CD4-positive, alpha-beta T cell treated with Interleukin-4 for 1 hour (primary cell): ENCODE measurements at regions not wholly inside any gene's neighbourhood (a gene's known extent, or its start where the extent isn't known, plus 50 kb on each side); places are given as distances from the start of the nearest gene placed in this dataset.
"Not testable (repeated sequence)": the region's sequence is repeated elsewhere in the genome, so short reads cannot be mapped to it uniquely, and the experiment has no call there.

Source experiments
- DNase-seq, 2 donors: peaks; one replicate each; pipeline ENCODE4 v3.0.0-alpha.2; 2020 to 2022

DNA sequence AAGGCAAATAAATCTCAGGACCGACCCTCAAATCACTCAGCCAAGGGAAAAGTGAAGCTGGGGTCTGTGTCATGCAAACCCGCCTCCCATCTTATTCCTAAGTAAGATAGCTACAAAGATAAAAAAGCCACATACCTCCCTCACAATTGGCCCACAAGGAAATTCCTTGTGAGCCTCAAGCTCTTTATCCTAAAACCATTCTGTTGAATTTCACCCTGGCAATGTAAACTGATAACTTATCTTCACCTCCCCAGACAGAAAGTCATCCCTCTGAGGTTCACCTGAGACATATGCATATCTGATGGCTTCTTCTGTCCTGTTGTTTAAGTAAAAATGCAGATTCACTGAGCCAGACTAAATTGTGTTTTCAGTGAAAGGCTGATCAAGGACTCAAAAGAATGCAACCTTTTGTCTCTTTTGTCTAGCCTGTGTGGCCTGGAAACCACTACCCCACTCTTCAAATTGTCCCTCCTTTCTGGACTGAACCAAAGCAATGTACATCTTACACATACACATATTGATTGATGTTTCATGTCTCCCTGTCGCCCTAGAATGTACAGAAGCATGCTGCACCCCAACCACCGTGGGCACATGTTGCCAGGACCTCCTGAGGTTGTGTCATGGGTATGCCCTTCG, 91.3 kb downstream of the MFAP3L start:
- no peak for DNase-seq

DNA sequence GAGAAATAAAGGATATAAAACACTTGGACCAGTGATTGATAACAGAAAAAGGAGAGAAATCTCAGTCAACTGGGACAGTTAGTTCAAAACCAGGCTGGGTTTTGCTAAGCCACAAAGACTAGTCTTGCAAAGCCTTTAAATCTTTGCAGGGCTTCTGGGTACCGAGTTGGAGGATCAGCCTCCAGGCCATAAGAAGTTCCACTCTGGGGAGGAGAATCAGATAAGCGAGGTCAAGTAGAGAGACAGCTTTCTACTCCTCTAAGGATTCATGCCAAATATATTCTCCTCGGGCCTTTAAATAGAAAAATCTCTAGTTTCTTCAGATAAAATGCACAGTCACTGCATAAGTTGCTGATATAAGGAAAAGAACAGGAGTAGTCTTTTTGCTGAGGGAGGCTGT, 92.7 kb downstream of the MFAP3L start:
- no peak for DNase-seq

DNA sequence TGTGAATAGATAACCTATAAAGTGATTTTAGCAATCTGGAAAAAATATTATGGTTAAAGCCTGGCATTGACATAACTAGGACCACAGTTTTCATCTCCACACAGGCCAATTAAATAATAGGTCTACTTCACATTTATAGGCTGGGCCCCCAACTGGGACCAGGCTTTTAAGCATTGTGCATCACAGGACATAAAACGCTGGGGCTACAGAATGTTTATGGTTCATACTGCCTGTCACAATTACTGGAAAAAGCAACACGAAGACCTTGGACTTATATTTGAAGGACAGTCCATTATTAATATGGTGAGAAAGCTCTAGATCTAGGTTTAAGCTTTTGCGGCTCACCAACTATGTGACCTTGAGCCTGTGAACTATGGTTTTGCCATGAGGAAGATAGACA, 94.2 kb downstream of the MFAP3L start:
- no peak for DNase-seq

DNA sequence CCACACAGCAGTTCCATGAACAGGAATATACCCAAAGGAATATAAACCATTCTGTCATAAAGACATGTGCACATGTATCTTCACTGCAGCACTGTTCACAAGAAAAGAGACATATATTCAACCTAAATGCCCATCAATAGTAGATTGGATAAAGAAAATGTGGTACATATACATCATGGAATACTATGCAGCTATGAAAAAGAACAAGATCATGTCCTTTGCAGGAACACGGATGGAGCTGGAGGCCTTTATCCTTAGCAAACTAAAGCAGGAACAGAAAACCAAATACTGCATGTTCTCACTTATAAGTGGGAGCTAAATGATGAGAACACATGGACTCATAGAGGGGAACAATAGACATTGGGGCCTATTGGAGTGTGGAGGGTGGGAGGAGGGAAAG, 95.4 kb downstream of the MFAP3L start:
- not testable (repeated sequence) for DNase-seq

DNA sequence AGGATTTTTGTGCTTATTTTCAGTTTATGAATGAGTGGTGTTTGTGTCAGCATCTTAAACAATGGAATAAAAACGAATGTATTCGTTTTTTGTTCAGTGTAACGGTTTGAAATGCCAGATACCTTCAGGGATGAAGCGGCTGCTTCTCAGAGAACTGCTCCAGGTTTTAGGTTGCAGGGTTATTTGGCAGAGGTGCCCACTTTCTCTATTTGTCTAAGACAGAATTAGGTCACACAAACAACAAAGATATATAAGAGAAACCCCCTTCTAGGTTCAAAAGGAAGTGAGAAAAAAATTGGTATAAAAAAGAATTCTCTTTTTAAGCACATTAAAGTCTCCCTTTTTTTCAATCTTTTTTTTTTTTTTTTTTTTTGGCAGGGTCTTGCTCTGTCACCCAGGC, 98.9 kb downstream of the MFAP3L start:
- DNase-seq = no peak

DNA sequence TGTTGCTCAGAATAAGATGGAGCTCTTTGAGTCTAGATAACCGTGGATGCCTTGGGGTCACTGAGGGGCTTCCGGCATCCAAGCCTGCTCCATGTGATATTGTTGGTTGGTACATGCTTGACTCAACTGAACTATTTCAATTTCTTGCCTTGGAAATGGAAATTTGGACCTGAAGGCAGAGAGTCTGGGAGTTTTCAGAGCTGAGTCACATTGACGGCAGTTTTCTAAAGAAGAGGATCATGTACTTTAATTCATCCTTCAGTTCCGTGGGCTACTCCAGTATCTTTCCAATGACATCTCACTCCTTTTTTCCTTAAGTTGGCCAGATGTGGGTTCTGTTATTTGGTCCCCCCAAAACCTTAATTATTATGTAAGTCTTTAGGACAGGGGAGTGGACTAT, 100.5 kb downstream of the MFAP3L start:
- DNase-seq = no peak

DNA sequence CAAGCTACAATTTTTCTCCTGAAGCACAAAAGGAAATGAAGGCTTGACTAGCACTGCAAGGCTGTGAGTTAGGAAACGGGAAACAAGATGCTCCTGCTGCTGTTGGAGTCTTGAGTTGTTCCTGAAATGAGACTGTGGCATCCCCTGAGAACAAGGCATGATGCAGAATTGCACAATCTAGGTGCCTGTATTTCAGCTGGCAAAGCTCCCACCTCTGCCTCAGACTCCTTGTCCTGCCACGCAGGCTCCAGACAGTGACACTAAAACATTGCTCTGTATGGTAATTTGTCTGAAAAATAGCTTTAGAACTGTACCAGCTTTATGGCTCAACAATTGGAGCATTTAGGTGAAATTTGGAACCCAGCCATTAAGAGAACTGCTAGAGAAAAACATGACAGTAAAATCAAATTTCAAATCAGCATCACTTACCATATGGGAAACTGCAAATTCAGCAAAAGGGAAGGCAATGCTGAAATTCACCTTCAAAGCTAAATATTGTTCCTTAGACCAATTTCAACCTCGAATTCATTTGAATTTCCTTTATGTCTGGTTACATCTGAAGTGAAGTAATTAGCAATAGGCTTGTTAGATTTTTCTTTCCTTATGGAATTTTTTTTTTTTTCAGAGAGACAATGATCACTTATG, 103.4 kb downstream of the MFAP3L start:
- DNase-seq = no peak

DNA sequence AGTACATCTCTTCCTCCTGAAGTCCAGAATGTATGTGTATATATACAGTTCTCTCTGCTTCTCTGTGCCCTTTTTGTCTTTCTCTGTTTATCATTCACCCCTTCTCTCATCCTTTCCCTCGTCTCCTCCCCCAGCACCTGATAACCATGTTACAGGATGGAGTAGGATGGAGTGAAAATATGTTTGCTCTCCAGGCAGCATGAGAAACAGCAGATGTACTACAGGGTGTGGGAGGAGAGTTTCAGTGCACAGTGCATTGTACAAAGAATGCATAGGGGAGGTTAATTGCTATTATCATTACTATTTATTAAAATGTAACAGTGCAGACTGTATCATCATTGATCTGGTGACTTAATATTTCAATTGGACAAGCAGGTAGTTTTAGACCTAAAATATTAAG, 104.5 kb downstream of the MFAP3L start:
- DNase-seq = no peak

DNA sequence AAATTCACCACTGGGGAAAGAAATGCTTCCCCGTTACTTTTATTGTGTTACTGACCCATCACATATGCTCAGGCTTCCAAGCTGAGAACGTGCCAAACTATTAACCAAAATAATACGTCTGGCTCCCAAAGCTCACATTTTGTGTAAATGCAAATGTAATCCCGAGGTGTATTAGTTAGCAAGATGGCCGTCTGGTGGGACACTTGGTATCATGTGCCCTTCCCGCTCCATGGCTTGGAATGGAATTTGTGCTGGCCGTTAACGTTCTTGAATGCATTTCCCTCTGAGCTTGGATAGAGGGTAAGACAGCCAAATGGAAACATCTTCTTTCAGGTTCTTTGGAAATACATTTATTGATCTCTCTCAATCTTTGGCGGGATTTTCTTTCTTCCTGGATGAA, 105.0 kb downstream of the MFAP3L start:
- DNase-seq = no peak

DNA sequence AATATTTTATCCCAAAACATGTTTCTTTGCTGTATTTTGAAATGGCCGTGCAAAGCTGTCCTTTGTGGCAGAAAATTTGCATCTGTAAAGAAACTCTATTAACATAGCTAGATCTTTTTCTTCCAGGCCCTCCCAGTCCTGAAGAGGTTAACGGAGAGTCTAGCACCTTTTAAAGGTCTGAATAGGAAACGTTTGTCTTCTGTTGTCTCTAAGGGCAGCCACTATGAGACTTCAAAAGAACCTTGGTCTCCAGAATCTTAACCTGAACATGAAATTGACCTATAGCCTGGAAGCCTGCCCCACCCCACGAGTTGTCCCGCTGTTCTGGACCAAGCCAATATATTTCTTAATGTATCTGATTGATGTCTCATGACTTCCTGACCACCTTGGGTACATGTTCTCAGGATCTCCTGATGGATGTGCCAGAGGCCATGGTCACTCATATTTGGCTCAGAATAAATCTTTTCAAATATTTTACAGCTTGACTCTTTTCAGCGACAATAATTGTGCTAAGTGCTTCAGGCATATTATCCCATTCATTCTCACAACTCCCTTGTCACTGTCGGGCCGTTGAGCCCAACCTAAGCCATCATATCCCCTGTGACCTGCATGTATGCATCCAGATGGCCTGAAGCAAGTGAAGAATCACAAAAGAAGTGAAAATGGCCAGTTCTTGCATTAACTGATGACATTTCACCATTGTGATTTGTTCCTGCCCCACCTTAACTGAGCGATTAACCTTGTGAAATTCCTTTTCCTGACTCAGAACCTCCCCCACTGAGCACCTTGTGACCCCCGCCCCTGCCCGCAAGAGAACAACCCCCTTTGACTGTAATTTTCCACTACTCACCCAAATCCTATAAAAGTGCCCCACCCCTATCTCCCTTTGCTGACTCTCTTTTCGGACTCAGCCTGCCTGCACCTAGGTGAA, 106.7 kb downstream of the MFAP3L start:
- DNase-seq = not testable (repeated sequence)

DNA sequence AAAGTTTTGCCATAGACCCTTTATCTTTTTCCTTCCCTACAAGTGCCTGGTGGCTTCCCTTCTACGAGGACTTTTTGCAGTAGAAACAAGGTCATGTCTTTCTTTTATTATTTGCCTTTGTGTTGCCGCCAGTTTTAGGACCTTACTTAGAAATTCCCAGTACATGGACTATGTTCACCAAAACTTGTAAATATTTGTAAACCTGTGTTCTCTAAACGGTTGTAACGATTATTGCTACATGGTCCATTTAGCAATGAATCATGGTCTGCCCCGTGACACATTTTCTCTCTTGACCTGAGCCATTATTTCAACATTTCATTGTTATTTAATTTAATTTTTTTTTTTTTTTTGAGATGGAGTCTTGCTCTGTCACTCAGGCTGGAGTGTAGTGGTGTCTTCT, 110.7 kb downstream of the MFAP3L start:
- no peak for DNase-seq

DNA sequence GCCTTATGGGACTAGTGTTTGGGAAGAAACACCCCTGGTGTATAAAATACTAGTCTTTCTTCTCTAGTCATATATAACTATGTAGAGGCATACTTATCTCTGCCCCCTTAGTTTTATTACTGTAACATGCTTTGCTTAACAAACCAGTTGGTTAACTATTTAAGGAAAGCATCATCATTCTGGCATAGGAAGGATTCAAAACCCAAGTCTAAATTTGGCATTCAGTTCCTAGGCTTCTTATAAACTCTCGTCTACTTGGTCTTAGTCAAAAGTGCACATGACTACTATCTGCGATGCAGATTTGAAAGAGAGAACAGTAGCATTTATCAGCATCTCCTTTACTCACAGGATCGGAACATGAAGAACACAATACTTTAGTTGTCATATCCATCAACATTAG, 111.3 kb downstream of the MFAP3L start:
- DNase-seq = no peak

DNA sequence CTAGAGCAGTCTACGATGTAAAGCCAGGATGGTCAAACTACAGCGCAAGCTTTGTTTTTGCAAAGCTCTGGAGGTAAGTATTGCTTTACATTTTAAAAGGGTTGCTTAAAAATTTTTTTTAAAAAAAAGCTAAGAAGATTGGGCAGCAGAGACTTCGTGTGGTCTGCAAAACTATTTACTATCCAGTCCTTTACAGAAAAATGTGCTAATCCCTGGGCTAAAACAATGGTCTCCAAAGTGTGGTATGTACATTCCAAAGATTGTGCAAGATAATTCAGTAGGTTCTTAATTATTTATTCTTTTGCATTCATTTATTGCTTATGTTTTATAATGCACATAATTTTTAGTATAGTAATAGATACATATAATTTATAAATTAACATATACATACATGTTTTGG, 113.2 kb downstream of the MFAP3L start:
- no peak for DNase-seq

DNA sequence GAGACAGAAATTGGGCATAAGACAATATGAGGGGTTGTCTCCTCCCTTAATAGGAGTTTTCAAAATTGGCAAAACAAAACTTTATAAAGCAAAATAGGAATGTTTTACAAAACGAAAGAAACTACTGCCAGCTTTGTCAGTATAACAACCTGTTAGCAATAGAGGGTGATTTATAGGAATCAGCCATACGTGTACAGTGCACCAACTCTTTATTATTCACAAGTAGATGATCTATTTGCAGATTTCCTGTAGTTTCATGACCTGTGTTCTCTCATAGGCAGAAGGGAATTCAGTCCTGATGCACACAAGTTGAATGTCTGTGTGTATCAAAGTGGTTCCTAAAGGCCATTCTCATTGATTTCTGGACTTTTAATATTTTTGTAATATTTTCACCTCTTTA, 116.3 kb downstream of the MFAP3L start:
- DNase-seq = no peak

DNA sequence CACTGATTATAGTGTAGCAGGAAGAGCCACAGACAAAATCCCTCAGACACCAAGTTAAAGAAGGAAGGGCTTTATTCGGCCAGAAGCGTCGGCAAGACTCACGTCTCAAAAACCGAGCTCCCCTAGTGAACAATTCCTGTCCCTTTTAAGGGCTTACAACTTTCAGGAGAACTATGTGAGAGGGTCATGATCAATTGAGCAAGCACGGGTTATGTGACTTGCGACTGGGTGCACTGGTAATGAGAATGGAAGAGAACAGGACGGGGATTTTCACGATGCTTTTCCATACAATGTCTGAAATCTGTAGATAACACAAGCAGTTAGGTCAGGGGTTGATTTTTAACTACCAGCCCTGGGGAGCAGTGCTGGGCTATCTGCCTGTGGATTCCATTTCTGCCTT, 116.7 kb downstream of the MFAP3L start:
- no peak for DNase-seq

DNA sequence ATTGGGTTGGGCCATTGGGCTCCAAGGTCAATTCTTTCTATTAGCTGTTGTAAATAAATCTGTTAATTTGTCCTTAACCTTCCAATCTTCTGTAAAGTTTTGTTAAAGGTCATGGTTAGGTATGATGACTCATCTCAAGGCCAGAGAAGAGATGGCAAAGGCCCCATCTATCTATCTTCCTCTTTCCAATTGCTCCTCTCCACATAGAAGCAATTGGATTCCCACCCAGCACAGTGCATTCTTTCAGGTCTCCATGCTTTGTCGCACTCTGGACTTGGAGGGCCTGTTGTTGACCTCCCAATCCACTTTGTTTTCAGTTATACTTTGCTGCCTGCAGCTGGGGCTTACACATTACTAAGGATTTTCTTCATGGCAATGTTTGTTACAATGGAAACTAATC, 118.5 kb downstream of the MFAP3L start:
- DNase-seq = no peak

DNA sequence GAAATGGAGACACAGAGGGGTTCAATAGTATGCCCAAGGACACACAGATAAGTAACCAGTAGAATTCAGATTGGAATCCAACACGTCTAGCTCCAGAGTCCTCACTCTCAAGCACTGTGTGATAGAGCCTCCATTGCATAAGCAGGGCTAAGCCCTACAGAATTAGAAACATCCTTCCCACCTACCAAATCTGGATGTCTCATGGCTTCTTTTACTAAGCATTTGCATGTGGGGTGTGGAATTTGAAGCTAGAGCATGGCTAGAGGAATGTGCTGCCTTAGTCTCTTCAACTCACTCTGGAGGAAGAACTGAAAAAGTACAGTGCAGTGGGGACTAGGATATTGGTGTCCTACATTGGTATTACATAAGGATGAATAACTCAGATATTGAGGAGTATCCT, 119.4 kb downstream of the MFAP3L start:
- DNase-seq = no peak

DNA sequence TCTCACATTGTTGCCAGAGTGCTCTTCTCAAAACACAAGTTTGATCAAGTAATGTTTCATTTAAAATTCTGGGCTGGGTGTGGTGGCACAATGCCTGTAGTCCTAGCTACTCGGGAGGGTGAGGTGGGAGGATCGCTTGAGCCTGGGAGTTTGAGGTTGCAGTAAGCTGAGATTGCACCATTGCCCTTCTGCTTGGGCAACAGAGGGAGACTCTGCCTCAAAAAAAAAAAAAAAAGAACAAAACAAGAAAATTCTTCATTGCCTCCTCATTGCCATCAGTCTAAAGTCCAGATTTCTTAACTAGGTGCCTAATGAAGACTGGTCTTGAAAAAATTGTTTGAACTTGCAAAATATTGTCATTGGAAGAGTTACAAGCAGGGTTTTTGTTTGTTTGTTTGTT, 120.1 kb downstream of the MFAP3L start:
- DNase-seq = no peak

DNA sequence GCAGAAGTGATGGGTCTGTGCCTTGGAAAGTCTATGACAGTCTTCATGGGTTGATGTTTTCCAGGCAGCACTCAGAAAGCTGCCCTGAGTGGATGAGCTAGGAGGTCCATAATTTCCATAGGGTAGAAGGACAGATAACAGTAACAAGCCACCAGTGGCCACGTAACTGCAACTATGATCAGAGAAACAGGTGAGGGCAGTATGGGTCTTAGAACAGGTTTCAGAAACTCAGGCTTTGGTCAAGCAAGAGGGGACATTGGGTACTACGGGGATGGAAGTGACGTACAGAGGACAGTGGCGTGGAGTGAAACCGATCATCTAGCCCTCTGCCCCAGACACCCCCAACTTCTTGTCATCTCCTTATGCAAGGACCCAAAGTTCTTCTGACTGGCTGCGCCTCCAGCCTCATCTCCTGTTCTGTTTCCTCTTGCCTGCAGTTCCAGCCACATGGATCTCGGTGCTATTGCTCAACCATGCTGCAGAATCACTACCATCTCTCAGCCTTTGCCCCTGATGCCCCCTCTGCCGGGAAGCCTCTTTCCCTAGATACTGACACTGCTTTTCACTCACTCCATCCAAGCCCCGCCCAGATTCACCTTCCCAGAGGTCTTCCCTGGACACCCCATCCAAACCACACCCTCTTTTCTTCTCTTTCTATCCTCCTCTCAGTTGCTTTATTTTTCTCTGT, 123.4 kb downstream of the MFAP3L start:
- DNase-seq = no peak

DNA sequence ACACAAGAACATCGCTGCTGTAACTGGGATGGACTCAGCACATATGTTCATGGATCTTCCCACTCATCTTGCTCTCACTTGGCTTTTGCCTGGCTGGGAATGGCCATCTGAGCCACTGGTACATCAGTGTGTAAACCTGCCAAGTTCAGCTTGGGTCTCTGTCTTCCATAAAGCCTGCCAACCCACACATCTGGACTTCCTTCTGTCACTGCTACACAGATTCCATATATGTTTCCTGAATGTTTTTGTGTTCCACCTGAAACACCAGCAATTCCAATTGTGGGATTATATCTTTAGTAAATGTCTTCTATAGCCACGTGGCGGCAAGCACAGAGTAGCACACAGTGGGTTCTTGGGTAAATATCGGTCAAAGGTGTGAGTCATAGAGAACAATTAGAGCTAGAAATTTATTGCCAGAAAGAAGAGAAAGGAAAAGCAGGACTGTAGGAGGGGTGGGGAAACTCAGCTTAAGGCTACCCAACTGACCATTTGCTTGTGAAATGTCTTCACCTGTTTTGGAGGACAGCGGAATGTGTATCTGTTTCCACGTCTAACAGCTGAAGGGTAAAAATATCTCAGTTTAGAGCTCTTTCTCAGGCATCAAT, 125.9 kb downstream of the MFAP3L start:
- no peak for DNase-seq

DNA sequence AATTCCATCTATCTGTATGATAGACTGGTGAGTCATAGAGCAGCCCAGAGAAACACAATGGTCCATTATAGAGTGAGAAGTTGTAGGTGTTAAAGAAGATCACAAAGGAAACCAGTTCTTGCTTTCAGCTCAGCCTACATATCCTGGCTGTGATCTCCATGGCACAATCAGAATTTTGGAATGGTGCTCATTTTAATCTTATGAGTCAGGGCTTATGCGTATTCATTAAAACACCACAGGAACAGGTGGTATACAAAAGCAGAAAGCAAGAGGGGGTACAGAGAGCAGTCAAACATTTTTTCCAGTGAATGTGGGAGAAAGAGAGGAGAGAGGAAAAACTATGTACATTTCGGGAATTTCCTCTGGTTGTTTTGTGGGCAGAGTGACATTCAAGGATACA, 126.9 kb downstream of the MFAP3L start:
- no peak for DNase-seq

DNA sequence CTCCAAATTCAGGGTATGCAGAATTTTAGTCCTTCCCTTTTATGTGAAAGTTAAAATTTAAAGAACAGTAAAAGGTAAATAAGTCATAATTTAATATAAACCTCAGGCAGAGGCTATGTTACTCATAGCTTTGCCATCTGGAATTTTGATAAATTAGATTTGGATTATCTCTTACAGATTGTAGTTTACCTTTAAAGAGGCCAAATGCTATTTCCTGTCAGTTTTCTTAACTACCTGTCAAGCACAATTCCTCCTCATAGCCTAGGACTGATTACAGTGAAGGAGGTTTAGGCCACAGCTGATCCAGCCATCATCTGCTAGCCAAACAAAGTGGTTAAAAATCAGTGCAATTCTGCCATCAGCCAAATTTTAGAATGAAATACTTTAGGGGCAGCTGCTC, 128.1 kb downstream of the MFAP3L start:
- DNase-seq = no peak

DNA sequence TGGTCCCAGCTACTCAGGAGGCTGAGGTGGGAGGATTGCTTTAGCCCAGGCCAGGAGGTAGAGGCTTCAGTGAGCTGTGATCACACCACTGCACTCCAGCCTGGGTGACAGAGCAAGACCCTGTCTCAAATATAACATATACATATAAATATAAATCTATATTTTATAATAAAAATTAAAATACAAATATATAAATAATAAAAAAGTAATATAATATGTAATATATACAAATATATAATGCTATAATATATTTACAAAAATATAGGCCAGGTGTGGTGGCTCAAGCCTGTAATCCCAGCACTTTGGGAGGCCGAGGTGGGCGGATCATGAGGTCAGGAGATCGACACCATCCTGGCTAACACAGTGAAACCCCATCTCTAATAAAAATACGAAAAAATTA, 131.4 kb downstream of the MFAP3L start:
- DNase-seq = not testable (repeated sequence)
